Hepatocyte (in vitro differentiated cells): ENCODE measurements at regions not wholly inside any gene's neighbourhood (a gene's known extent, or its start where the extent isn't known, plus 50 kb on each side); places are given as distances from the start of the nearest gene placed in this dataset.
"Not testable (repeated sequence)": the region's sequence is repeated elsewhere in the genome, so short reads cannot be mapped to it uniquely, and the experiment has no call there.

ENCODE experiments used
- DNase-seq: peaks from one replicate; pipeline ENCODE4 v3.0.0-alpha.2; 2016; ENCODE audit warnings: low spot score
- H2AFZ ChIP-seq: fragments of 200-600 bp; sonication (generic); 2 replicates; pipeline ENCODE4 v1.6.0; 2016; ENCODE audit warnings: antibody characterized with exemption, mild to moderate bottlenecking
- H3K27ac ChIP-seq: fragments of 200-600 bp; sonication (generic); 2 replicates; pipeline ENCODE4 v1.5.1; 2016; ENCODE audit warnings: mild to moderate bottlenecking
- H3K27me3 ChIP-seq: fragments of 200-600 bp; sonication (generic); 2 replicates; pipeline ENCODE4 v1.6.1; 2016
- H3K36me3 ChIP-seq: fragments of 200-600 bp; sonication (generic); replicated peaks from 2 replicates; pipeline ENCODE4 v1.5.1; 2016; ENCODE audit warnings: low read depth; ENCODE audit not compliant: insufficient read depth
- H3K4me1 ChIP-seq: fragments of 200-600 bp; sonication (generic); 2 replicates; pipeline ENCODE4 v1.5.1; 2016; ENCODE audit warnings: mild to moderate bottlenecking, moderate library complexity; ENCODE audit not compliant: insufficient read depth
- H3K4me2 ChIP-seq: fragments of 200-600 bp; sonication (generic); 2 replicates; pipeline ENCODE4 v1.6.0; 2016
- H3K4me3 ChIP-seq: fragments of 200-600 bp; sonication (generic); 2 replicates; pipeline ENCODE4 v1.5.1; 2016; ENCODE audit warnings: mild to moderate bottlenecking
- H3K79me2 ChIP-seq: fragments of 200-600 bp; sonication (generic); 2 replicates; pipeline ENCODE4 v1.6.0; 2017; ENCODE audit warnings: mild to moderate bottlenecking
- H3K9me2 ChIP-seq: fragments of 200-600 bp; sonication (generic); replicated peaks from 2 replicates; pipeline ENCODE4 v1.6.0; 2017; ENCODE audit warnings: mild to moderate bottlenecking; ENCODE audit not compliant: insufficient read depth
- H3K9me3 ChIP-seq: fragments of 200-600 bp; sonication (generic); 2 replicates; pipeline ENCODE4 v1.5.1; 2016; ENCODE audit warnings: low read depth, mild to moderate bottlenecking
- H4K20me1 ChIP-seq: fragments of 200-600 bp; sonication (generic); 2 replicates; pipeline ENCODE4 v1.6.0; 2016; ENCODE audit warnings: mild to moderate bottlenecking; ENCODE audit not compliant: insufficient read depth, poor library complexity, severe bottlenecking
- EZH2 ChIP-seq: fragments of 200-600 bp; sonication (generic); IDR thresholded peaks from 2 replicates; pipeline ENCODE4 v1.6.1; 2016; ENCODE audit warnings: antibody characterized with exemption, mild to moderate bottlenecking, borderline replicate concordance
- EZH2phosphoT487 ChIP-seq: fragments of 200-600 bp; sonication (generic); IDR thresholded peaks from one replicate; pipeline ENCODE4 v1.6.1; 2018; ENCODE audit warnings: antibody characterized with exemption, mild to moderate bottlenecking, low read depth, moderate library complexity; ENCODE audit not compliant: unreplicated experiment, severe bottlenecking
- WGBS: methylation state at CpG from one replicate; pipeline ENCODE4 v1.1.6; 2016; ENCODE audit warnings: low lambda C conversion rate; ENCODE audit errors: missing lambda C conversion rate; 5-methylcytosine and 5-hydroxymethylcytosine counted together
- TF ChIP-seq, protein P1 (sequence below): fragments of 200-600 bp; sonication (generic); IDR thresholded peaks from 2 replicates; pipeline ENCODE4 v1.5.1; 2016; ENCODE audit warnings: antibody characterized with exemption, mild to moderate bottlenecking; ENCODE audit not compliant: poor library complexity

DNA sequence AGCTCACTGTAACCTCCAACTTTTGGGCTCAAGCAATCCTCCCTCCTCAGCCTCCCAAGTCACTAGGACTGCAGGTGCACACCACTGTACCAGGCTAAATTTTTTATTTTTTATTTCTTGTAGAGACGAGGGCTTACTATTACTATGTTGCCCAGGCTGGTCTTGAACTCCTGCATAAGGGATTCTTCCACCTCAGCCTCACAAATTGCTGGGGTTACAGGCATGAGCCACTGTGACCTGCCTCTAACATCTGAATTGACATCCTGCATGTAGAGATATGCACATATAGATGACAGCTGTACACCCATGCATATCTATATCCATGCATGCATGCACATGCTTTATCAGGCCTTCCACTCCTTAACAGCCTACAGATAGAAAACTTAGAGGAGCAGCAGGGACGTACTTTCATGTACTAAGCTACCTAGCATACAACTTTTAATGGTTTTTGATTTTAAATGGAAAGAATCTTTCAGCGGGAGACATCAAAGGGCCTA lies 740.9 kb upstream of the TPTE start:
- H3K4me2 ChIP-seq: no peak overlapping the region
- no peak for DNase-seq
- H3K79me2 ChIP-seq: no peaks in the 10 kb centered on the region
- H3K36me3 ChIP-seq: no peaks in the 10 kb centered on the region
- no peak overlapping the region for H3K27ac ChIP-seq
- no peak overlapping the region for H3K4me3 ChIP-seq
- TF ChIP-seq, protein P1, sequence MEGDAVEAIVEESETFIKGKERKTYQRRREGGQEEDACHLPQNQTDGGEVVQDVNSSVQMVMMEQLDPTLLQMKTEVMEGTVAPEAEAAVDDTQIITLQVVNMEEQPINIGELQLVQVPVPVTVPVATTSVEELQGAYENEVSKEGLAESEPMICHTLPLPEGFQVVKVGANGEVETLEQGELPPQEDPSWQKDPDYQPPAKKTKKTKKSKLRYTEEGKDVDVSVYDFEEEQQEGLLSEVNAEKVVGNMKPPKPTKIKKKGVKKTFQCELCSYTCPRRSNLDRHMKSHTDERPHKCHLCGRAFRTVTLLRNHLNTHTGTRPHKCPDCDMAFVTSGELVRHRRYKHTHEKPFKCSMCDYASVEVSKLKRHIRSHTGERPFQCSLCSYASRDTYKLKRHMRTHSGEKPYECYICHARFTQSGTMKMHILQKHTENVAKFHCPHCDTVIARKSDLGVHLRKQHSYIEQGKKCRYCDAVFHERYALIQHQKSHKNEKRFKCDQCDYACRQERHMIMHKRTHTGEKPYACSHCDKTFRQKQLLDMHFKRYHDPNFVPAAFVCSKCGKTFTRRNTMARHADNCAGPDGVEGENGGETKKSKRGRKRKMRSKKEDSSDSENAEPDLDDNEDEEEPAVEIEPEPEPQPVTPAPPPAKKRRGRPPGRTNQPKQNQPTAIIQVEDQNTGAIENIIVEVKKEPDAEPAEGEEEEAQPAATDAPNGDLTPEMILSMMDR: no peak
- TF ChIP-seq EZH2phosphoT487 (no peak), EZH2 (no peak)
- no peaks in the 10 kb centered on the region for H3K9me2 ChIP-seq
- H3K27me3 ChIP-seq: no peaks in the 10 kb centered on the region
- peaks cover 37% of the 10 kb centered on the region for H3K9me3 ChIP-seq
- no peak overlapping the region for H2AFZ ChIP-seq
- no peaks in the 10 kb centered on the region for H4K20me1 ChIP-seq
- 54% methylated on average over 3 of the region's 3 CpGs for WGBS
- H3K4me1 ChIP-seq: no peaks in the 10 kb centered on the region

DNA sequence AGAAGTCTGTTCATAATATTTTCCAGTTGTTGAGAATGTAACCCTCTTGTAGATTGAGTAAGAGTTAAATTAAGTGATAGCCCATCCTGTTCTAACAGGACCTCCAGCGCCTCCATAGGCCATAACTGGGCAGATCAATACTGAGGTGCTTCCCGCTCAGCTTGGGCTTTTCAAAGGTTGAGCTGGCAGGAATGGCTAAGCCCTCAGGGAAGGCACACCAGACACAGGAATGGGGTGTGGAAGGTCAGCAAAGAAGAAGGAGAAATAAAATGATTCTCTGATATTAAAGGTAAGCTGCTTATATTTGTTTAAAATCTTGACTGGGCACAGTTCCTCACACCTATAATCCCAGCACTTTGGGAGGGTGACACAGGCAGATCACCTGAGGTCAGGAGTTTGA lies 737.8 kb upstream of the TPTE start:
- H3K36me3 ChIP-seq, H3K4me1 ChIP-seq, H4K20me1 ChIP-seq, H3K4me2 ChIP-seq, H3K4me3 ChIP-seq, H3K79me2 ChIP-seq, H2AFZ ChIP-seq, H3K27ac ChIP-seq, DNase-seq, H3K9me2 ChIP-seq, H3K27me3 ChIP-seq: not testable (repeated sequence)
- H3K9me3 ChIP-seq: peaks cover 26% of the 10 kb centered on the region
- 41% methylated on average over 2 of the region's 2 CpGs for WGBS

DNA sequence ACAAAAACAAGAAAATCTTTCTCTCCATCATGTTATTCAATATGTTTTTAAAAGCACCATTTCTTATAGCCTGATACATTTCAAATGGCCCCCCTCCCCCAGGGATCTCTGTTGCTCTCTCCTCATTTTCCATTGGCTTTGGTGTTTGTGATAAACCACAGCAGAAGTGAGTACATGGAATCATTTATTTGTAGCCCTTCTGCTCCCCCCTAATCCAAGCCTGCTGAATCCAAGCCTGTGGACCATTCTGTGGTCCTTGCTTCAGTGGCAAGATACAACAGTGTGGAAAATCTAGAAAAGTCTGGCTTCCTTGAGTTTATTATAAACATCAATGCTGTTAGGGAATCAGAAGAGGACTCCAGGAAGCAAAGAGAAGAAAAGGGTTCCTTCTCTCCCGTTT lies 737.2 kb upstream of the TPTE start:
- DNase-seq, H3K9me2 ChIP-seq, H3K27me3 ChIP-seq, H3K79me2 ChIP-seq, H2AFZ ChIP-seq, H3K27ac ChIP-seq, H4K20me1 ChIP-seq, H3K4me2 ChIP-seq, H3K36me3 ChIP-seq, H3K4me3 ChIP-seq, H3K4me1 ChIP-seq: not testable (repeated sequence)
- WGBS: 37% methylated on average over 1 of the region's 1 CpG
- H3K9me3 ChIP-seq: peaks cover 27% of the 10 kb centered on the region

DNA sequence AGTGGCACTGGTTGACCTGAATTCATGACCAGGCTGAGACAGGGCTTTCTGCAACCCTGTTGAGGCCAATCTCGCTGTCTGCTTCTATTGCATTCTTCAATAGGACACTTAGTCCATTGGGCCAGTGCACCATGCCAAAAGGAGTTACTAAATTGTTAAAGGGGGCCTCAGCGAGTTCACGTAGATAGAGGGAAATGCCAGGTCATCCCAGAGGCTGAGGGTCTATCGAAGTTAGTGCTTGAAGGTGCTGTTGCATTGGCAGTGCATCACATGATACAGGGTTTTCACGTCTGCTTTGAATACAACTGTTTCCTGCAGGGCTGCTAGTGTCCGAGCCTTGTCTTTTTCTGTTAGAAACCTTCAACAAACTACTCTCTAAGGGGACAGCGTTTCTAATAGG lies 735.3 kb upstream of the TPTE start:
- not testable (repeated sequence) for H3K4me1 ChIP-seq, H3K27ac ChIP-seq, H3K36me3 ChIP-seq, H3K9me2 ChIP-seq, DNase-seq, H3K79me2 ChIP-seq, H4K20me1 ChIP-seq, H3K27me3 ChIP-seq, H2AFZ ChIP-seq, H3K4me2 ChIP-seq, H3K4me3 ChIP-seq
- peaks cover 29% of the 10 kb centered on the region for H3K9me3 ChIP-seq
- 51% methylated on average over 7 of the region's 7 CpGs for WGBS

DNA sequence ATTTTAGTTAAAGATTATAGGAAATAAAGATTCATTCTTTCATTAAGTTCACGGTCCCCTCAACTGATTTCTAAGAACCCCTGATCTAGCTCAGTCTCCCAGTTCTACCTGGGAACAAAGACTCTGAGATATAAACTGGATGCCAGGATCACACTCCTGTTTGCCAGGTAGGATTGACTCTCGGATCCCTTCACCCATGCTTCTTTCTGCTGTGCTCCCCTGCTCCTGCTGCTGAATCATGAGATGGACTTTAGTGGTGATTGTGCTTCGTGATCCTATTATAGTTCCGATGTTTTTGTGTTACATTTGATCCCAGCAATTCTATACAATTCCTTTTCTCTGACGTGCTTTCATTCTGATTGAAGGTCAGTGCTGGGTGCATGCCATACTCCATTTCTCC lies 733.1 kb upstream of the TPTE start:
- WGBS: 56% methylated on average over 5 of the region's 5 CpGs
- not testable (repeated sequence) for H3K27me3 ChIP-seq, H4K20me1 ChIP-seq, H3K27ac ChIP-seq, H2AFZ ChIP-seq, H3K4me3 ChIP-seq, H3K79me2 ChIP-seq, DNase-seq, H3K36me3 ChIP-seq, H3K4me1 ChIP-seq, H3K4me2 ChIP-seq, H3K9me2 ChIP-seq
- peaks cover 37% of the 10 kb centered on the region for H3K9me3 ChIP-seq

DNA sequence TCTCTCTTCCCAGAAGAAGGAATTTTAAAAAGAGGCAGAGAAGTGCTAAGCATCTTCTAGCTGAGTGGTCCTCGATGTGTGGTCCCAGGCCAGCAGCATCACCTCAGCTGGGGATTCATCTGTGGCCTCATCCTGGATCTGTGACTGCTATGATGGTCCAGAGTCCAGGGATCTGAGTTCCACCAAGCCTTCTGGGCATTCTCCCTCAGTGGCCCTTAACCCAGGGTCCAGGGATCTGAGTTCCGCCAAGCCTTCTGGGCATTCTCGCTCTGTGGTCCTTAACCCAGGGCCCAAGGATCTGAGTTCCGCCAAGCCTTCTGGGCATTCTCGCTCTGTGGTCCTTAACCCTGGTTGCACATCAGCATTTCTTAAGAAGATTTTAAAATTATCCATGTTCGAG lies 731.0 kb upstream of the TPTE start:
- not testable (repeated sequence) for H4K20me1 ChIP-seq, H3K4me1 ChIP-seq, H3K4me2 ChIP-seq, H2AFZ ChIP-seq, H3K36me3 ChIP-seq, H3K27ac ChIP-seq, H3K9me2 ChIP-seq, DNase-seq, H3K4me3 ChIP-seq, H3K27me3 ChIP-seq, H3K79me2 ChIP-seq
- WGBS: 71% methylated on average over 6 of the region's 6 CpGs
- H3K9me3 ChIP-seq: peaks cover 32% of the 10 kb centered on the region

DNA sequence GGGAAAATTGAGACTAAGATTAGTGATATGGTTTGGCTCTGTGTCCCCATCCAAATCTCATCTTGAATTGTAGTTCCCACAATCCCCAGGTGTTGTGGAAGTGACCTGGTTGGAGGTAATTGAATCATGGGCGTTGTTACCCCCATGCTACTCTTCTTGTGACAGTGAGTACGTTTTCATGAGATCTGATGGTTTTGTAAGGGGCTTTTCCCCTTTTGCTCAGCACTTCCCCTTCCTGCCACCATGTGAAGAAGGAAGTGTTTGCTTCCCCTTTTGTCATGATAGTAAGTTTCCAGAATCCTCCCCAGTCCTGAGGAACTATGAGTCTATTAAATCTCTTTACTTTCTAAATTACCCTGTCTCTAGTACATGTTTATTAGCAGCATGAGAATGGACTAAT lies 729.9 kb upstream of the TPTE start:
- not testable (repeated sequence) for H3K27me3 ChIP-seq, H3K36me3 ChIP-seq, H4K20me1 ChIP-seq, H3K4me3 ChIP-seq, H3K79me2 ChIP-seq, H3K27ac ChIP-seq, H3K9me2 ChIP-seq, H3K4me1 ChIP-seq, H2AFZ ChIP-seq, H3K4me2 ChIP-seq, DNase-seq
- 48% methylated on average over 2 of the region's 2 CpGs for WGBS
- H3K9me3 ChIP-seq: peaks cover 43% of the 10 kb centered on the region

DNA sequence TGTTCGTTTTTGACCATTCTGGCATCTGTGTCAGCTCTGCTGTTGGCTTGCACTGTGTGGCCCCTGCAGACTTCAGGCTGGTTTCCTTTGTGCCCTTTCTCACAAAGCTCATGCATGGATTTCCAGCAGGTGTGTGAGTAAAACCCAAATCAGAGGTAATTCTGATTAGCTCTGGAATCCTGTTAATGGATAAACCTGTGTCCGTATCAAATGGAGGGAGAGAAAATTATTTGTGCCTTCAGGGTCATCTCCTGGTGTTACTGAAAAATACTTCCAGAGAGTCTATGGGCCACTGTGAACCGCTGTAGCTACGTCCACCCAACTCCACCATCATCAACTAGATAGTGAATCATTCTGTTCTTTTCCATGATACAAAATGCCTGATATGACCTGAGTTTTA lies 726.1 kb upstream of the TPTE start:
- 54% methylated on average over 4 of the region's 4 CpGs for WGBS
- not testable (repeated sequence) for DNase-seq, H3K4me2 ChIP-seq, H3K4me3 ChIP-seq, H3K27ac ChIP-seq, H3K4me1 ChIP-seq, H2AFZ ChIP-seq, H4K20me1 ChIP-seq, H3K9me2 ChIP-seq, H3K27me3 ChIP-seq, H3K36me3 ChIP-seq, H3K79me2 ChIP-seq
- peaks cover 37% of the 10 kb centered on the region for H3K9me3 ChIP-seq
